Stimulated activated CD4-positive, alpha-beta T cell treated with anti-CD3 and anti-CD28 coated beads, Interleukin-4, amount 100 ng/mL, for 4 hours (primary cell): ENCODE measurements at regions not wholly inside any gene's neighbourhood (a gene's known extent, or its start where the extent isn't known, plus 50 kb on each side); places are given as distances from the start of the nearest gene placed in this dataset.
"Not testable (repeated sequence)": the region's sequence is repeated elsewhere in the genome, so short reads cannot be mapped to it uniquely, and the experiment has no call there.

Experiments used
- DNase-seq, 2 experiments: peaks; one replicate each; pipeline ENCODE4 v3.0.0-alpha.2; 2020

- no peak for DNase-seq
These were observed 314.2 kb upstream of the RGS6 start for GRCh38 chr14:71618047-71618446.

- DNase-seq, result no peak
These were observed 313.5 kb upstream of the RGS6 start for GRCh38 chr14:71618716-71619115.

GRCh38 chr14:71619472-71619871 lies 312.8 kb upstream of the RGS6 start:
- no peak for DNase-seq

- no peak for DNase-seq
These were observed 311.8 kb upstream of the RGS6 start for GRCh38 chr14:71620401-71620800.

GRCh38 chr14:71621276-71621675 lies 311.0 kb upstream of the RGS6 start:
- no peak for DNase-seq

- DNase-seq, result no peak
These were observed 310.1 kb upstream of the RGS6 start for GRCh38 chr14:71621980-71622605.

GRCh38 chr14:71623939-71624338 lies 308.3 kb upstream of the RGS6 start:
- DNase-seq, result no peak

- no peak for DNase-seq
These were observed 307.1 kb upstream of the RGS6 start for GRCh38 chr14:71625175-71625574.

GRCh38 chr14:71625891-71626701 lies 306.1 kb upstream of the RGS6 start:
- no peak for DNase-seq

- no peak for DNase-seq
These were observed 303.8 kb upstream of the RGS6 start for GRCh38 chr14:71628433-71628832.

- no peak for DNase-seq
These were observed 303.0 kb upstream of the RGS6 start for GRCh38 chr14:71629250-71629649.

- no peak for DNase-seq
These were observed 302.3 kb upstream of the RGS6 start for GRCh38 chr14:71629765-71630492.

- DNase-seq, result not testable (repeated sequence)
These were observed 301.2 kb upstream of the RGS6 start for GRCh38 chr14:71631030-71631429.

- no peak for DNase-seq
These were observed 299.7 kb upstream of the RGS6 start for GRCh38 chr14:71632440-71632946.

- no peak for DNase-seq
These were observed 296.2 kb upstream of the RGS6 start for GRCh38 chr14:71636076-71636475.

GRCh38 chr14:71636820-71637471 lies 295.3 kb upstream of the RGS6 start:
- DNase-seq, result no peak

- no peak for DNase-seq
These were observed 293.6 kb upstream of the RGS6 start for GRCh38 chr14:71638523-71639196.

- no peak for DNase-seq
These were observed 289.5 kb upstream of the RGS6 start for GRCh38 chr14:71642715-71643114.

GRCh38 chr14:71645656-71646055 lies 286.6 kb upstream of the RGS6 start:
- no peak for DNase-seq

- no peak for DNase-seq
These were observed 285.7 kb upstream of the RGS6 start for GRCh38 chr14:71646518-71646917.

GRCh38 chr14:71647086-71647784 lies 285.0 kb upstream of the RGS6 start:
- DNase-seq, result no peak

GRCh38 chr14:71648725-71649124 lies 283.5 kb upstream of the RGS6 start:
- no peak for DNase-seq
